OCI-LY3 (cell line): ENCODE measurements at regions not wholly inside any gene's neighbourhood (a gene's known extent, or its start where the extent isn't known, plus 50 kb on each side); places are given as distances from the start of the nearest gene placed in this dataset.

Experiments
- H2AFZ ChIP-seq: fragments of 200-600, 300-600 bp; shearing (Covaris generic); 2 replicates; pipeline ENCODE4 v1.6.0; 2014; ENCODE audit warnings: antibody characterized with exemption, low read depth, low read length
- H3K27ac ChIP-seq: fragments of 200-600, 300-600 bp; sonication (generic); 2 replicates; pipeline ENCODE4 v1.5.1; 2014; ENCODE audit warnings: mild to moderate bottlenecking, low read length, moderate library complexity, mixed read lengths
- H3K27me3 ChIP-seq: fragments of 200-600, 300-600 bp; sonication (generic); 2 replicates; pipeline ENCODE4 v1.6.1; 2014; ENCODE audit warnings: low read depth, low read length, mixed read lengths
- H3K36me3 ChIP-seq: fragments of 200-600, 300-600 bp; sonication (generic); replicated peaks from 2 replicates; pipeline ENCODE3; 2014; ENCODE audit warnings: low read depth, low read length, mixed read lengths
- H3K4me1 ChIP-seq: fragments of 300-600, 200-600 bp; sonication (generic); 2 replicates; pipeline ENCODE4 v1.6.1; 2014; ENCODE audit warnings: low read length, mixed read lengths
- H3K4me2 ChIP-seq: fragments of 200-600, 300-600 bp; sonication (generic); 2 replicates; pipeline ENCODE4 v1.6.1; 2014; ENCODE audit warnings: low read length, mixed read lengths
- H3K4me3 ChIP-seq: fragments of 300-600, 200-600 bp; sonication (generic); 2 replicates; pipeline ENCODE4 v1.5.1; 2014; ENCODE audit warnings: antibody characterized with exemption, mild to moderate bottlenecking, low read length, moderate library complexity
- H3K79me2 ChIP-seq: fragments of 300-600, 200-600 bp; shearing (Covaris generic); 2 replicates; pipeline ENCODE4 v1.6.1; 2014; ENCODE audit warnings: mild to moderate bottlenecking, low read length, mixed read lengths
- H3K9ac ChIP-seq: fragments of 300-600, 200-600 bp; shearing (Covaris generic); 2 replicates; pipeline ENCODE4 v1.6.0; 2014; ENCODE audit warnings: mild to moderate bottlenecking, low read length, moderate library complexity
- H3K9me3 ChIP-seq: fragments of 200-600, 300-600 bp; shearing (Covaris generic); 2 replicates; pipeline ENCODE4 v1.6.1; 2014; ENCODE audit warnings: low read length, mixed read lengths; ENCODE audit not compliant: insufficient read depth
- H4K20me1 ChIP-seq: fragments of 200-600, 300-600 bp; sonication (generic); 2 replicates; pipeline ENCODE4 v1.6.1; 2016; ENCODE audit warnings: low read length, mixed read lengths; ENCODE audit not compliant: insufficient read depth
- CTCF ChIP-seq: fragments of 200-600, 300-600 bp; sonication (generic); IDR thresholded peaks from 2 replicates; pipeline ENCODE4 v1.5.1; 2014; ENCODE audit warnings: antibody characterized with exemption, low read length, low read depth
- EZH2phosphoT487 ChIP-seq: fragments of 200-600 bp; shearing (Covaris generic); IDR thresholded peaks from 2 replicates; pipeline ENCODE4 v1.6.1; 2018; ENCODE audit warnings: antibody characterized with exemption, mixed run types, low read depth

DNA sequence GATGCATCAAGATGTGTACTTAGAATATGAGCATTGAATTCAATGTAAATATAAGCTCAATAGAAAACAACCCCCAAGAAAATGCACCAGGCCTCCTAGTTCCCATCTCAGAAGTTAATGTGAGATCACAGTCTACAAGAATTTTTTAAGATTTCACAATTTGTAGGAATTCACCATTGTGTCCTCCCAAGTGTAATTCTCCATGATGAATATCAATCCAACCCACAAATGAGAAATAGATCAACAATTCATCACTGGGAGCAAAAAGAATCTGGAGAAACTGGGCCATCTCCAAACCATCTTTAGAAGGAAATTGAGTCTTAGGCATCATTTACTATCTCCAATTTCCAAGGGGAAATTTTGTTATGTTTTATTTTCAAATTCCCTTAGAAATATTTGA lies 310.5 kb upstream of the GOT2 start:
- H4K20me1 ChIP-seq: no peaks in the 10 kb centered on the region
- H3K4me1 ChIP-seq: no peaks in the 10 kb centered on the region
- H3K9ac ChIP-seq: no peak overlapping the region
- no peaks in the 10 kb centered on the region for H3K9me3 ChIP-seq
- H3K4me3 ChIP-seq: no peak overlapping the region
- no peaks in the 10 kb centered on the region for H3K79me2 ChIP-seq
- no peak overlapping the region for H2AFZ ChIP-seq
- no peak overlapping the region for H3K4me2 ChIP-seq
- no peak overlapping the region for H3K27ac ChIP-seq
- H3K36me3 ChIP-seq: no peaks in the 10 kb centered on the region
- no peaks in the 10 kb centered on the region for H3K27me3 ChIP-seq
- TF ChIP-seq EZH2phosphoT487 (no peak), CTCF (no peak)

- Histone ChIP-seq H3K27me3 (no peaks in the 10 kb centered on the region), H2AFZ (no peak overlapping the region), H3K4me1 (no peaks in the 10 kb centered on the region), H3K4me3 (no peak overlapping the region), H3K4me2 (no peak overlapping the region), H3K9me3 (no peaks in the 10 kb centered on the region), H3K36me3 (no peaks in the 10 kb centered on the region), H3K79me2 (no peaks in the 10 kb centered on the region), H3K27ac (no peak overlapping the region), H3K9ac (no peak overlapping the region), H4K20me1 (no peaks in the 10 kb centered on the region)
- TF ChIP-seq CTCF (no peak), EZH2phosphoT487 (no peak)
Measured at GRCh38 chr16:59042301-59042700, 308.2 kb upstream of the GOT2 start.

- no peaks in the 10 kb centered on the region for H3K79me2 ChIP-seq
- H3K9me3 ChIP-seq: no peaks in the 10 kb centered on the region
- no peaks in the 10 kb centered on the region for H3K36me3 ChIP-seq
- no peaks in the 10 kb centered on the region for H3K4me1 ChIP-seq
- no peak overlapping the region for H3K27ac ChIP-seq
- H3K4me3 ChIP-seq: no peak overlapping the region
- TF ChIP-seq CTCF (no peak), EZH2phosphoT487 (no peak)
- no peaks in the 10 kb centered on the region for H3K27me3 ChIP-seq
- H3K4me2 ChIP-seq: no peak overlapping the region
- H4K20me1 ChIP-seq: no peaks in the 10 kb centered on the region
- H3K9ac ChIP-seq: no peak overlapping the region
- no peak overlapping the region for H2AFZ ChIP-seq
Measured at GRCh38 chr16:59039066-59039720, 305.1 kb upstream of the GOT2 start.

GRCh38 chr16:59030923-59031485 lies 296.9 kb upstream of the GOT2 start:
- Histone ChIP-seq H4K20me1 (no peaks in the 10 kb centered on the region), H3K36me3 (no peaks in the 10 kb centered on the region)
- TF ChIP-seq EZH2phosphoT487: no peak
- no peak for TF ChIP-seq CTCF

More at GRCh38 chr16:59030923-59031485, 296.9 kb upstream of the GOT2 start:
- no peaks in the 10 kb centered on the region for H3K4me1 ChIP-seq
- no peak overlapping the region for H3K27ac ChIP-seq
- no peak overlapping the region for H3K4me3 ChIP-seq
- no peak overlapping the region for H3K9ac ChIP-seq
- H3K27me3 ChIP-seq: no peaks in the 10 kb centered on the region
- H2AFZ ChIP-seq: no peak overlapping the region
- H3K4me2 ChIP-seq: no peak overlapping the region
- no peaks in the 10 kb centered on the region for H3K79me2 ChIP-seq
- no peaks in the 10 kb centered on the region for H3K9me3 ChIP-seq
